Mesendoderm (in vitro differentiated cells): ENCODE measurements at regions not wholly inside any gene's neighbourhood (a gene's known extent, or its start where the extent isn't known, plus 50 kb on each side); places are given as distances from the start of the nearest gene placed in this dataset.

Experiments used
- DNase-seq: peaks from one replicate; pipeline ENCODE4 v3.0.0; 2013
- H2AK5ac ChIP-seq: 2 replicates; pipeline ENCODE4 v1.6.1; 2013; ENCODE audit warnings: low read length, inconsistent platforms
- H2BK120ac ChIP-seq: 2 replicates; pipeline ENCODE4 v1.6.1; 2013; ENCODE audit warnings: low read depth, mild to moderate bottlenecking, low read length, moderate library complexity, mixed read lengths
- H2BK15ac ChIP-seq: replicated peaks from 2 replicates; pipeline ENCODE4 v1.6.1; 2013; ENCODE audit warnings: low read depth, mild to moderate bottlenecking, moderate library complexity
- H2BK5ac ChIP-seq: 2 replicates; pipeline ENCODE4 v1.6.1; 2013; ENCODE audit warnings: low read length, inconsistent platforms
- H3K18ac ChIP-seq: 2 replicates; pipeline ENCODE4 v1.6.1; 2013; ENCODE audit warnings: mild to moderate bottlenecking, low read length, mixed read lengths
- H3K23ac ChIP-seq: one replicate; pipeline ENCODE4 v1.6.1; 2013; ENCODE audit warnings: low read length
- H3K27ac ChIP-seq: 2 replicates; pipeline ENCODE4 v1.5.1; 2013; ENCODE audit warnings: low read depth, mild to moderate bottlenecking, inconsistent platforms, low read length, moderate library complexity
- H3K27me3 ChIP-seq: 2 replicates; pipeline ENCODE4 v1.6.1; 2013; ENCODE audit warnings: low read length, control low read depth, mild to moderate bottlenecking, inconsistent platforms; ENCODE audit not compliant: insufficient read depth, poor library complexity
- H3K36me3 ChIP-seq: 2 replicates; pipeline ENCODE4 v1.6.1; 2013; ENCODE audit warnings: low read length, inconsistent platforms; ENCODE audit not compliant: control insufficient read depth, insufficient read depth
- H3K4ac ChIP-seq: one replicate; pipeline ENCODE4 v1.6.1; 2013; ENCODE audit warnings: low read depth, mild to moderate bottlenecking, low read length, moderate library complexity
- H3K4me1 ChIP-seq: 2 replicates; pipeline ENCODE4 v1.6.1; 2013; ENCODE audit warnings: low read depth, low read length, inconsistent platforms; ENCODE audit not compliant: control insufficient read depth
- H3K4me2 ChIP-seq: 2 replicates; pipeline ENCODE4 v1.6.1; 2013; ENCODE audit warnings: low read length
- H3K4me3 ChIP-seq: 2 replicates; pipeline ENCODE4 v1.5.1; 2013; ENCODE audit warnings: mild to moderate bottlenecking, low read length
- H3K56ac ChIP-seq: one replicate; pipeline ENCODE4 v1.6.1; 2013; ENCODE audit warnings: low read length
- H3K79me1 ChIP-seq: 2 replicates; pipeline ENCODE4 v1.6.1; 2013; ENCODE audit warnings: low read length, inconsistent platforms
- H3K79me2 ChIP-seq: 2 replicates; pipeline ENCODE4 v1.6.1; 2013; ENCODE audit warnings: mild to moderate bottlenecking, low read length; ENCODE audit not compliant: control insufficient read depth, insufficient read depth
- H3K9ac ChIP-seq: 2 replicates; pipeline ENCODE4 v1.6.1; 2013; ENCODE audit warnings: low read length, inconsistent platforms
- H4K5ac ChIP-seq: one replicate; pipeline ENCODE4 v1.6.1; 2013; ENCODE audit warnings: low read length
- H4K8ac ChIP-seq: one replicate; pipeline ENCODE4 v1.6.1; 2013; ENCODE audit warnings: low read depth, mild to moderate bottlenecking, control low read depth, low read length, moderate library complexity
- WGBS: extraction: QIAGEN DNeasy Blood & Tissue Kit; methylation state at CpG from one replicate; pipeline ENCODE4 v1.1.7; 2013; ENCODE audit warnings: low lambda C conversion rate, missing lambda C conversion rate; ENCODE audit not compliant: insufficient coverage; ENCODE audit errors: extremely low coverage; 5-methylcytosine and 5-hydroxymethylcytosine counted together

DNA sequence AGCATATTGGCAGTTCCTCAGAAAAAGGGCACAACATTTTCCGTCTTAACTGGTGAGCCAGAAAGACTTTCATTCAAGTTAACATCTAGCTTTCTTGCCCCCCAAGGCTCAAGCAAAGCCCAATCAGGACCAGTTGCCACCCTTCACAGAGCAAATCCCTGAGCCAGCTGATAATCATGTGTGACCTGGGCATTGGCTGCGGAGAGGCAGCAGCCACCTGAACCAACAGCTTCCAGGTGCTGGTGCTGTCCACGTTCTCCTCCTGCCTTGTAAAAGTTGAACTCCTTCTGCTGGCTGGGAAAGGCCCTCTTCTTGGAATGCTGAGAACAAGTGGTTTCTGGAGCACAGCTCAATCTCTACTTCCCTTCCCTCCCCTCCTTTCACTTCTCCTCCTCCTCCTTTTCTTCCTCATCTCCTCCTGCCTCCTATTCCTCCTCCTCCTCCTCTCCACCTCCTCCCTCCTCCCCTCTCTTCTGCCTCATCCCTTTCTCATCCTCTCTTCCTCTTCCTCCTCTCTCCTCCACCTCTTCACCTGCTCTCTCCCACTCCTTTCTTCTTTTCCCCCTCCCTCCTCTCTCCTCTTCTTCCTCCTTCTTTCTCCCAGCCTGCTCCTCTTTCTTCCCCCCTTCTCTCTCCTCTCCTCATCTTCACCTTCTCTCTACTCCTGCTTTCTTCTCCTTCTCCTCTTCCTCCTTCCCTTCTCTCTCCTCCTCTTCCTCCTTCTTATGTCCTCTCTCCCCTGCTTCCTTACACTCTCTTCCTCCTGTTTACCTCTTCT lies 140.6 kb downstream of the JCAD start:
- Histone ChIP-seq H3K36me3 (no peaks in the 10 kb centered on the region), H3K18ac (no peak overlapping the region), H3K9ac (no peak overlapping the region), H4K8ac (no peak overlapping the region), H3K4me3 (no peak overlapping the region), H3K4me1 (no peaks in the 10 kb centered on the region), H2AK5ac (no peak overlapping the region), H2BK120ac (no peak overlapping the region), H3K27ac (no peak overlapping the region), H3K23ac (no peak overlapping the region), H2BK5ac (no peak overlapping the region), H3K27me3 (no peaks in the 10 kb centered on the region), H3K56ac (no peak overlapping the region), H3K79me2 (no peaks in the 10 kb centered on the region), H2BK15ac (no peak overlapping the region), H3K79me1 (no peaks in the 10 kb centered on the region), H3K4ac (no peak overlapping the region), H4K5ac (no peak overlapping the region), H3K4me2 (no peak overlapping the region)
- DNase-seq: no peak
- no CpG with 5 or more reads among the region's 3 CpGs for WGBS

DNA sequence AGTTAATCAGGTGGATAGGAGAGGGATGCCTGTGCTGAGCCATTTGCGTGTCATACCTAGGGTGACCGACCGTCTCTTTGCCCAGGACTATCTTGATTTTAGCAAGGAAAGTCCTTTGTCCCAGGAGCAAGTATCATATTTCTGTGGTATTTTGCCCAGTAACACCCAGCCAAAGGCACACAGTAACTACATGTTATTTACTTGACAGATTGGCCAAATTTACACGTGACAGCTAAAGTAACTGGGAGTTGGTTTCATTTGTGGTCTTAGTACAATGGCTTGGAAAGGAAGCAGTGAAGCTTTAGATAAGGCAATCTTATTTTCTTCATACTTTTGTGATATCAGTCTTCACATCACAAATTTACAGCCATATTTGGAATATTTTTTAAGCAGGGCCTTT lies 142.1 kb downstream of the JCAD start:
- no peak overlapping the region for H2BK120ac ChIP-seq
- H3K56ac ChIP-seq: no peak overlapping the region
- H2BK15ac ChIP-seq: no peak overlapping the region
- no peak overlapping the region for H3K4ac ChIP-seq
- no peaks in the 10 kb centered on the region for H3K79me1 ChIP-seq
- H3K4me1 ChIP-seq: no peaks in the 10 kb centered on the region
- H3K18ac ChIP-seq: no peak overlapping the region
- no peak overlapping the region for H3K4me2 ChIP-seq
- no peaks in the 10 kb centered on the region for H3K36me3 ChIP-seq
- H2AK5ac ChIP-seq: no peak overlapping the region
- H3K23ac ChIP-seq: no peak overlapping the region
- no peaks in the 10 kb centered on the region for H3K27me3 ChIP-seq
- H4K8ac ChIP-seq: no peak overlapping the region
- H4K5ac ChIP-seq: no peak overlapping the region
- no peak overlapping the region for H3K9ac ChIP-seq
- no peak for DNase-seq
- H3K79me2 ChIP-seq: no peaks in the 10 kb centered on the region
- no peak overlapping the region for H2BK5ac ChIP-seq
- H3K4me3 ChIP-seq: no peak overlapping the region
- H3K27ac ChIP-seq: no peak overlapping the region
- no CpG with 5 or more reads among the region's 4 CpGs for WGBS

DNA sequence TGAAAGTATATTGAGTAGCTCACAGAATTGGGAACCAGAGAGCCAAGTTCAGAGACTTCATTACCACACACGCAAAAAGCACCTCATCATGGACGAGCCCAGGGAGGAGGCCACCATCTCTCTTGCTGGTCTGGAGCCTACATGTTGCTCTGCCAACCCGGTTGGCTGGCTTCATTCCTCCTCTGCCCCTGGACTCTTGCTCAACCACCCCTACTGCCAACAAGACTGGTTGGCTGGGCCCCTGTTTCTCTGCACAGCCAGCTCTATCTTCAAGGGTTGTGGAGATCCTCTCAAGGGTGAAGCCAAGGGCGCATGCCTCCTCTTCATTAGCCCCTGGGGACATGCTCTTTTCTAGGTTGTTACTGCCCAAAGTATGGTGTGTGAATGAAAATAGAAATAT lies 142.7 kb downstream of the JCAD start:
- H2BK5ac ChIP-seq: no peak overlapping the region
- no peak overlapping the region for H3K18ac ChIP-seq
- H3K23ac ChIP-seq: no peak overlapping the region
- no peak overlapping the region for H2BK15ac ChIP-seq
- H3K4me1 ChIP-seq: no peaks in the 10 kb centered on the region
- H3K4ac ChIP-seq: no peak overlapping the region
- no peak overlapping the region for H3K9ac ChIP-seq
- no peak overlapping the region for H3K4me2 ChIP-seq
- H3K4me3 ChIP-seq: no peak overlapping the region
- H2AK5ac ChIP-seq: no peak overlapping the region
- WGBS: no CpG with 5 or more reads among the region's 4 CpGs
- H4K5ac ChIP-seq: no peak overlapping the region
- no peaks in the 10 kb centered on the region for H3K79me2 ChIP-seq
- no peaks in the 10 kb centered on the region for H3K79me1 ChIP-seq
- no peaks in the 10 kb centered on the region for H3K36me3 ChIP-seq
- no peak overlapping the region for H3K56ac ChIP-seq
- no peak overlapping the region for H4K8ac ChIP-seq
- H3K27me3 ChIP-seq: no peaks in the 10 kb centered on the region
- no peak overlapping the region for H2BK120ac ChIP-seq
- no peak for DNase-seq
- no peak overlapping the region for H3K27ac ChIP-seq

DNA sequence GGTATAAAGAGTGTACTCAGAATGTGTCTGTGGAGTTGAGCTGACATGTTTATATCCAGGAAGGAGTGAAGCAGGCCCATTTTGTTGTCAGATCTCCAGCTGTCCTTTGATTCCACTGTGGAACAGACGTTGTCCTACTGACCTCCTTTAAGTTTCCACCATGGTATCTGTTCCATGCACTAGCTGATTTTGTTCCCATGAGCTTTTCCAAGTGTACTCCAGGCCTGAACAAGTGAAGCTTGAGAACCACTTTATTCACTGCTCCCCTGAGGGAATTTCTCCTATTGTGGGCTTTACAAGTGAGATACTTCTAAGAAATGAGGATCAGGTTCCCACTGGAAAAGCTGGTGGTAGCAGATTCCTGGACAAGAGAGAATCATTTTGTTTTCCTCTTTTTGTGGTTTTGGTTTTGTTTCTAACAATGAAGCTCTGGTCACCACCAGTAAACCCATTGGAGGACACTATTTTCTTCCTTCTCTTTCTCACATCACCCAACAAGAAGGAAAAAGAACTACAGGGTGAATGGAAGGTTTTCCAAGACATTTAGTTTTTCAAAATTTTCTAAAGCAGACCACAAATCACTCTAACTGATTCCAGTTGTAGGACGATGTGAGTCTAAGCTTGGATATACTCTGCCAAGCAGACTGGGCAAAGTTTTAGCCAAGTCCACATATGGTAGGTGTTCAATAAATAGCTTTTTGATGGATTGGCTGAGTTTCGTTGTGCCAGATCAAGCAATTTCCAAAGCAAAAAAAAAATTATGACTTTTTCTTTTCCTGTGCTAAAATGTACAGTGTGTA lies 144.2 kb downstream of the JCAD start:
- Histone ChIP-seq H4K5ac (no peak overlapping the region), H3K79me2 (no peaks in the 10 kb centered on the region), H3K79me1 (no peaks in the 10 kb centered on the region), H2AK5ac (no peak overlapping the region), H3K27ac (no peak overlapping the region), H3K36me3 (no peaks in the 10 kb centered on the region), H4K8ac (no peak overlapping the region), H2BK15ac (no peak overlapping the region), H3K4me2 (no peak overlapping the region), H2BK5ac (no peak overlapping the region), H3K56ac (no peak overlapping the region), H3K27me3 (no peaks in the 10 kb centered on the region), H3K4ac (no peak overlapping the region), H3K9ac (no peak overlapping the region), H2BK120ac (no peak overlapping the region), H3K18ac (no peak overlapping the region), H3K23ac (no peak overlapping the region), H3K4me1 (no peaks in the 10 kb centered on the region), H3K4me3 (no peak overlapping the region)
- no peak for DNase-seq
- no CpG with 5 or more reads among the region's 3 CpGs for WGBS

DNA sequence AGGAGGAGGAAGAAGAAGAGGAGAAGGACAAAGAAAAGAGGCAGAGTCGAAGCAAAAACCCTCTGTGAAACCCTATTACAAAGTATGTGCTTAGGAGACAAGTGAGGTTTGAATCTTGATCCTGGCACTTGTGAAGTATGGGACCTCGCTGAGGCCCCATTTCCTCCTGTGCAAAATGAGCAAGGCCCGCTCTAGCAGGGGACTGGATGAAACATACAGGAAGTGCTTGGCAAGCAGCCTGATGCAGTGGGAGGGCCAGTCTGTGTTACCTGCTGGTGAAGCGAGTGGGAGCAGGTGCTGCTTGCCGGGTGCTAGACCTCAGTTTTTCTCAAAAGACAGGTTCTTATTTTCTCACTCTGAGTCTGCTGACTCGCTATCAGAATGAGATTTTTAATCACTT lies 150.4 kb downstream of the JCAD start:
- H3K56ac ChIP-seq: no peak overlapping the region
- H3K4ac ChIP-seq: no peak overlapping the region
- no peak overlapping the region for H3K27ac ChIP-seq
- H3K27me3 ChIP-seq: no peaks in the 10 kb centered on the region
- no peak overlapping the region for H3K4me2 ChIP-seq
- no peak overlapping the region for H3K23ac ChIP-seq
- WGBS: no CpG with 5 or more reads among the region's 6 CpGs
- H3K18ac ChIP-seq: no peak overlapping the region
- no peak overlapping the region for H4K8ac ChIP-seq
- H2AK5ac ChIP-seq: no peak overlapping the region
- H3K79me2 ChIP-seq: no peaks in the 10 kb centered on the region
- no peak overlapping the region for H3K4me3 ChIP-seq
- no peak for DNase-seq
- no peak overlapping the region for H2BK5ac ChIP-seq
- H3K9ac ChIP-seq: no peak overlapping the region
- no peak overlapping the region for H2BK15ac ChIP-seq
- no peak overlapping the region for H2BK120ac ChIP-seq
- H4K5ac ChIP-seq: no peak overlapping the region
- H3K36me3 ChIP-seq: no peaks in the 10 kb centered on the region
- H3K4me1 ChIP-seq: no peaks in the 10 kb centered on the region
- no peaks in the 10 kb centered on the region for H3K79me1 ChIP-seq
